T1000 (cell line): ENCODE measurements at regions not wholly inside any gene's neighbourhood (a gene's known extent, or its start where the extent isn't known, plus 50 kb on each side); places are given as distances from the start of the nearest gene placed in this dataset.
"Not testable (repeated sequence)": the region's sequence is repeated elsewhere in the genome, so short reads cannot be mapped to it uniquely, and the experiment has no call there.

Experiments used
- DNase-seq: peaks from one replicate; lab custom pipeline; 2025; ENCODE audit warnings: mixed read lengths; lab: John Stamatoyannopoulos, UW

DNA sequence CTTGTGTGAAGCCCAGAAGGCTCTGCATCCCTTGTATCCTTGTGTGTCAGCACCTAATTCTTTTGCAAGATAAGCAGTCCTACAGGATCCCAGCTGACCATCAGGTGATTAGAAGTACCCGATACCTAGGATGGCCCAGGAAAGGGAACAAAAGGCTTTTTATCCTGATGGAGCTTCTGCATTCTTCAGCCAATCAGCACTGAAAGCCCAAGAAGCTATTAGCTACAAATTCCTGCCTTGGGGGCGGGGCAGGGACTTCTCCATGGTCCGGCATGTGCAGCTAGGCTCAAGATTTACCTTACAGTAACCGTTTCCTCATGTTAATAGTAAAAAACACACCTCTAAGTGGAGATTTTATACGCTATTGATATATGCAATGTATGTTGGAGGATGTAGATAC, 264.6 kb upstream of the THUMPD2 start:
- no peak for DNase-seq

DNA sequence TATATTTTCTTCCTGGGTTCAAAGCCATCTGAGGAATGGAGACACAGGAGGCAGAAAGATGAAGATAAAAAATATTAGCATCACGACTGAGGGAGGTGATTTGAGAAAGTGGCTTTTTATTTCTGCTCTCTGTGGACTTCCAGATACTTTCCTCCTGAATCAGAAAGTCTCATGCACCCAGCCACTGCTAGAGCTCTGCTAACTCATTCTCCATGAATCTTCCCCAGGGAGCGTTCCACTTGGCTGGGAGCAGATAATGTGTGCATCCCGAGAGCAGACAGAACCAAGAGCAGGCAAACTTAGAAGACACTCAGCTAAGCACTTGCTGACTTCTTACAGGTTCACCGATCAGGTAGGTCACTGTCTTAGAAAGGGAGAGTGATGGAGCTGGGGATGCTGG, 264.1 kb upstream of the THUMPD2 start:
- DNase-seq = no peak

DNA sequence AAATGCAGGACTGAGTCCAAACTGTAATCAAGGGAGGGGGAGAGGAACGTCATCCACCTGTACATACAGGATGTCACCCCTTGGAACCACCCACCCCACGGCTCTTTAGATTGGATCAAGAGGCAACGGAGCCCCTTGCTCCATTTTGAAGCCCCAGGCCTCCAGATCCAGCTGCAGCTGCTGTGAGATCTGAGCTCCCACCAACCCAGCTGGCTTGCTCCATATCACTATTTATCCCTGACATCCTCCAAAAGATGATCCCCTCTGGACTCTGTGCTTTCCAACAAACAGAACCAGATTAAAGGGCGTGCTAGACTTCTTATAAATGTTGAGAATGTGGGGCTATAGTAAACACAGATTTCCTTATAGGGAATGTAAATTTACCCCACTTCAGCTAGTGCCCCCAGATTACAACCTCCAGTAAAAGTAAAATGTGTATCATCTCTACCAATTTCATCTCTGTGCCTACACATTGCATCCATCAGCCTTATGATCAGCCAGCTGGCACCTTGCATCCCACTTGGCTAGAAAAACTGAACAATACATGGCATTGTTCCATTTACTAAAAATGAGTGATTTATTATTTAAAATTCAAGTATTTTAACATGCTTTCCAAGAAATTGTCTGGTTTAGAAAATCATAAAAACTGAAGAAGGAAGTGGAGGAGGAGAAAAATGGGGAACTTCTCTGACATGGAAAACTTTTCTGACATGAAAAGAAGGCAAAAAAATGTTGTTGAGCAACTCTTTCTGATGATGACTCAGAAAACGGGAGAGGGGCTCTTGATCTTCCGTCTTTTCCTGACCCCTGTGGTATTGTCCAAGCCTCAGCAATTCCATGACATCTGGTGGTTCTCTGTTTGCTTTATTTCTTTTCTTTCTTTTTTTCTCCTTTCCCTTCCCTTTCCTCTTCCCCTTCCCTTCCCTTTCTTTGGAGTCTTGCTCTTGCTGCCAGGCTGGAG, 262.6 kb upstream of the THUMPD2 start:
- no peak for DNase-seq

DNA sequence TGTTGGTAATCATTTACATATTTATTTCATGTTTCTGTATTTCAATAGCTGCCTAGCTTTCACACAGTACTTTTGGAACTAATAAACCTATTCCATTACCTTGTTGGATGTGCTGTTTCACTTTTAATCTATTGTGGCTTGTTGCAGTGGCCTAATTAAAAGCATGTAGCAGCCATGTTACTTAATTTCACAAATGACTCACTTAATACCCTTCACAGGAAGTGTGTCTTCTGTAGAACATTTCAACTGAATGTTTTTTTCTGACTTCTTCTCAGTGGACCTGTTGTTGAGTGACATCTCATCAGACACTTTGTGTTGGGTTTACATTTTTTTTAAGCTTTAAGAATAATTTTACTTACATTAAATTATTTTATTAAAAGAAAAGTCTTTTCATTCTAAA, 260.5 kb upstream of the THUMPD2 start:
- DNase-seq = no peak

DNA sequence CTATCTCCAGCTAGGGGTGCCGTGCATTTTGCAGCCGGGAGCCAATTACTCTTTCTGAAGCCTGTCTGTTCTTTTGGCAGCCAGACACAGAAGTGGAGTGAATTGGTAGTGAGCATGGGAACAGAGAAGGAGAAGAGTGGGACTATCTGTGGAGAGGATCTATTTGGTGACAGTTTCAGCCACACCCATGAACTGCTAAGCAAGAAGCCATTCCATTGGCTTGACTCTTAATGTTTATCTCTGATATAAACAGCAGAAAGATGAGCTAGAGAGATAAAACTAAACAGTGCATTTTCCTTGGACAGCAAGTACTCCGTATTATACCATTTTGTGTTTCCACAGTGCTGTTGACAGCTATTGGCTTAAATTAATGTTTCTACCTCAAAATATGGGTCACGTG, 259.6 kb upstream of the THUMPD2 start:
- no peak for DNase-seq

DNA sequence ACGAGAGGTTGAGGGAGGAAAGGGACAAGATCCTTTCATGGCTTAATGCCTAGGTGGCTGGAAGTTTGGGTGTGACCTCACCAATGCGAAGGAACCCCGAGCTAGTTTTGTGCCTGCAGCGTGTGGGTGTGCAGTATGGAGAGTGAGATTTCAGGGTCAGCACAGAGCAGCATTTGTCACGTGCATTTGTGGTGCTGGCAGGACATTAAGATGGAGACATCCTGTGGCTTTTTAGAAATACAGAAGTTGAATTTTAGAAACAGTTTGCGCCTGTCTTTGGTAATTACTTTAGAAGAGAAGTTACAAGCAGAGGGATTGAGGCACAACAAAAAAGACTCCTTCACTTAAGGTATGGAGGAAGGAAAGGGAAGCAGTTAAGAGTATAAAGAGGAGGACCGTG, 258.2 kb upstream of the THUMPD2 start:
- DNase-seq = no peak

DNA sequence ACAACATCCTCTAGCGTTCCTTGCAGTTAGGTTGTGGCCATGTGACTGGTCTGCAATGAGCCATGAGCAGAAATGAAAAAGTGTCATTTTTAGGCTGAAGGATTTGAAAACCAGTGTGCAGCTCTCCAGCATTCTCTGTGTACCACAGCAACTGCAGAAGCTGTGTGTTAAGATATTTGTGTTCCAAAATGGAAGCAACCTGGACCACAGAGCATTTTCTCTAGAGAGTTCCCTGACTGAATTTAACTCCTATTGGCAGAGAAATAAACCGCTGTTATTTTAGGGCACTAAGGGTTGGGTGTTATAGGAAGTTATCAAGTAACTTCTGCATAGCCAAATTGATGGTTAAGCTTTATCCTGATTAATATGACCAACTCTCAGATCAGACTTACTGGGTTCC, 257.2 kb upstream of the THUMPD2 start:
- no peak for DNase-seq

DNA sequence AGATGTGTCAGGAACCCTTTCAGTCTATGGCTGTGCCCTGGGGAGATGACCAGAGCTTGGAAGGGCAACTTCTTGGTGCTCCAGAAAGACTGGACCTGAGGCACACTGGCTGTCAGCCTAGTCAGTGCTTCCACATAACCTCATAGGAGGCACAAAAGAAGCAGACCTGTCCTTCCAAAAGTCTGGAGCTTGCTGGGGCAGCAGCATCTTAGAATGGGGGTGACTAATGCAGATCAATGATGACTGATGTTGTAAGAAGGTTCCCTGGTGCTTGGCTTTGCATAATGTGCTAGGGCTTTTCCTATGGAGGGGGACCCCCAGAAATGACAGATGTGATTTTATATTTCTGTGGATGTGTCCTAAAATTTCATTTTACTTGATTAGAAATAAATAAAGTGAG, 255.7 kb upstream of the THUMPD2 start:
- DNase-seq = no peak

DNA sequence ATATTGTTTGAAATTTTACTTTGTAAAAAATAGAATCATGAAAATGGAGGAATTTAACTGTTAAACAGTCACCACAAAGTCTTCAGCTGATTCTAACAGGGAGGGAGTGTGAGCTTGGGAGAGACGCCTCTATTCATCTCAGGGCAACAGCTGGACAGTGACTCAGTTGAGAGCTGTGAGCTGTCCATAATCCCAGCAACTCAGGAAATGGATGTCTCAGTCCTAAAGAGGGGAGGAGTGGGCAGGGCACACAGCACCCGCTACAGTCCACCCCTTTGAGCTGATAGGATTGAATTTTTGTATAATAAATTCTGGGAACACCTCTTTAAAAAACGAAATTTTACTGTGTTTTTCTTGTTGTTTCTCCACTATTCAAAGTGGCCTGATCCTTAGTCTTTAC, 255.1 kb upstream of the THUMPD2 start:
- peak; percentile 33 for DNase-seq

DNA sequence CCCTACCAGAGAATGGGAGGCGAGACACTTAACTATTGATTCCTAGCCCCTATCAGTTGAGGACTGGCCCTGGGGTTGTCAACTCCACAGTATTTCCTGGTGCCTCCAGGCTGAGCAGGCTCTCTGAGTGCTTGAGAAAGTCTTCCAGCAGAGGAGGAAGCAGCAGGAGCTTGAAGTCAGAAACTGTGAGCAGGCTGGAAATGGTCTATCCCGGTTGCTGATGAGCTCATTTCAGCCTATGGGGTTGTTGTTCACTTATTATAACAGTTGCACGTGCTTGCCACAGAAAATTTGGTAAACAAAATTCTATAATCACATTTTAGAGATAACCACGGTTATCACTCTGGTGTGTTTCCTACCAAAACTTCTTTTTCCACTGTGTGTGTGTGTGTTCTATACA, 254.7 kb upstream of the THUMPD2 start:
- DNase-seq = no peak

DNA sequence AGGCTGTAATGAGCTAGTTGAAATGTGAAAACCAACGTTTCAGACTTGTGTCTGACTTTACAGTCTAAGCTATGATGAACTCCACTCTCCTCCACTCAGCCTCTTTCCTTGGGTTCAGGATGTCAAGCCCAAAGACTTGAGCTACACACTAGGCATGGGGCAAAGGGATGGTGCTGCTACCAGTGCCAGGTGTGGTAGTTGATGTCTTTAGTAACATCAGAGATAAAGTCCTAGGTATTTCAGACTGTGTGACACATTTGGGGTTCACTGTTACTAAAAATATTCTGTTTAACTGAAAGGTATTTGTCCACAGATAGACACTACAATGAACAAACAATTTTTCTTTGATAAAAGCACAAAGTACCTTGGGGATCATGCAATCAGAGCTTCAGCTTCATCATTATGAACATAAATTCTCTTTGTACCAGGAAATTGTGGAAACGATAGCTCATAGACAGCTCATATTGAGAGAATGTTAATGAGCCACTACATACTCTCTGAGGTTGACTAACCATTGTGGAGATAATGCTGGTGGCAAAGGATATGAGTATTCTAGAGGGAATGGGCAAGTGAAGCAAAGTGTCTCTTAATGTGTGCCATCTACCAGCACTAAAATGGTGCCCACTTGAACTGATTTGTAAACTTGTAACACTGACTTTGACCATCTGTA, 253.7 kb upstream of the THUMPD2 start:
- no peak for DNase-seq

DNA sequence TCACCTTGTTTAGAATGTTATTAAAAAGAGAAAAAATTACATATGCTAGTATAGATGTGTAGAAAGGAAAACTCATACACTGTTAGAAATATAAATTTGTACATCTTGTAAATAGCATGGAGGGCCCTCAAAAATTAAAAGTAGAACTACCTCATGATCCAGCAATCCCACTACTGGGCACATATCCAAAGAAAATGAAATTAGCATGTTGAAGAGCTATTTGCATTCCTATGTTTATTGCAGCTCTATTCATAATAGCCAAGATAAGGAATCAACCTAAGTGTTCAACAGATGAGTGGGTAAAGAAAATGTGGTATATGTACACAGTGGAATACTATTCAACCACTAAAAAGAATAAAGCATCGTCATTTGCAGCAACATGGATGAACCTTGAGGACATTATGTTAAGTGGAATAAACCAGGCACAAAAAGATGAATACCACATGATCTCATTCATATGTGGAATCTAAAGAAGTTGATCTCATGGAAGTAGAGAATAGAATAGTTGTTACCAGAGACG, 251.5 kb upstream of the THUMPD2 start:
- DNase-seq = no peak

DNA sequence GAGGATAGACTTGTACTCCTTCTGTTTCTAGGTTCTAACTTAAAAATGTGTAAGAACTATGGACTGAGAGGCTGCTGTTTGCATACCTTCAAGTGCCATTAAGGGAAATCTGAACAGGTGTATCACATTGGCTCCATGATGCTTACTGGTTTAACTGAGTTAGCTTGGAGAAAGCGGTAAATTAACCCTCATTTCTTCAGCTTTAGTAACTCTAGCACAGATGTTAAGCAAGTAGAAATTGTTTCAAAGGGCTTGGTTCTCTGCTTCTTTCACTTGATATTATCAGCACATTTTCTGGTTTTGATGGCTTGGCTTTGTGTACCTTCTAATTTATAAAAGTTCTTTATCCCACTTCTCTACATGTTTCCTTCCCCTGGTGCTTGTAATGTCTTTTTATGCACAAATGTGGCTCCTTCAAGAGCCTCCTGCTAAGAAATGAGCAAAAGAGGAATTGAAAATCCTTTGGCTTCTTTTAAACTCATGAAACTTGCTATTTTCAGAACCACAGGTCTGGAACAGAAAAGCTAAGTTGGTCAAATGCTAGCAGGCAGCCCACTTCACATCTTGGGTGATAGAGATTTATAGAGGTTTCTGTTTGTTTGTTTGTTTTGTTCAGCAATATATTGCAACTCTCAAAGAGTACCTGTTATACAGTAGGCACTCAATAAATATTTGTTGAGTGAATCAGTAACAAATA, 249.9 kb upstream of the THUMPD2 start:
- DNase-seq = no peak

DNA sequence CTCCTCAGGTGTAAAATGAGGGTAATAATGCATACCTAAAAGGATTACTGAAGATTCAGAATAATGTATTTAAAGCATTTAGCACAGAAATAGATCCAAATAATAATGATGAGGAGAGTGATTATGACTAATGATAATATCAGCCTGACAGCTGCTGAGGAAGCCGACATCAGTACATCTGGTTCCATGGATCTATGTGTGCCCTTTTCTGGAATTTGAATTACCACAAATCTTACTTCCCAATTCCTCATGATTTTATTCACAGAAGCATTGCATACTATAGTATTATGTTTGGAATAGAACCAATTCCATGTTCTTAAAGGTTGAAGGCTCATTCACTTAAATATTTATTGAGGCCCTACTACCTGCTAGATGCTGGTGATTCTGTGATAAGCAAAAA, 248.9 kb upstream of the THUMPD2 start:
- no peak for DNase-seq

DNA sequence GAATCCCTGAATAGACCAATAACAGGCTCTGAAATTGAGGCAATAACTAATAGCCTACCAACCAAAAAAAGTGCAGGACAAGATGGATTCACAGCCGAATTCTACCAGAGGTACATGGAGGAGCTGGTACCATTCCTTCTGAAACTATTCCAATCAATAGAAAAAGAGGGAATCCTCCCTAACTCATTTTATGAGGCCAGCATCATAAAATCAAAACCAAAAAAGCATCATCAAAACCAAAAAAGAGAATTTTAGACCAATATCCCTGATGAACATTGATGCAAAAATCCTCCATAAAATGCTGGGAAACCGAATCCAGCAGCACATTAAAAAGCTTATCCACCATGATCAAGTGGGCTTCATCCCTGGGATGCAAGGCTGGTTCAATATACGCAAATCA, 246.2 kb upstream of the THUMPD2 start:
- not testable (repeated sequence) for DNase-seq

DNA sequence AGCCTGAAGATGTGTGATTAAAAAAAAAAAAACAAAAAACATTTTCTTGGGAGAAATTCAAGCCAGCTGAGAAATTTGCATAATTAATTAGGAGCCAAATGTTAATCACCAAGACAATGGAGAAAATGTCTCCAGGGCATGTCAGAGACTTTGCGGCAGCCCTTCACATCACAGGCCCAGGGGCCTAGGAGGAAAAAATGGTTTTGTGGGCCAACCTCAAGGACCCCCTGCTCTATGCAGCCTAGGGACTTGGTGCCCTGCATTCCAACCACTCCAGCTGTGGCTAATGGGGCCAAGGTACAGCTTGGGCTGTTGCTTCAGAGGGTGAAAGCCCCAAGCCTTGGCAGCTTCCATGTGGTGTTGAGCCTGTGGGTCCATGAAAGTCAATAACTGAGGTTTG, 241.9 kb upstream of the THUMPD2 start:
- no peak for DNase-seq

DNA sequence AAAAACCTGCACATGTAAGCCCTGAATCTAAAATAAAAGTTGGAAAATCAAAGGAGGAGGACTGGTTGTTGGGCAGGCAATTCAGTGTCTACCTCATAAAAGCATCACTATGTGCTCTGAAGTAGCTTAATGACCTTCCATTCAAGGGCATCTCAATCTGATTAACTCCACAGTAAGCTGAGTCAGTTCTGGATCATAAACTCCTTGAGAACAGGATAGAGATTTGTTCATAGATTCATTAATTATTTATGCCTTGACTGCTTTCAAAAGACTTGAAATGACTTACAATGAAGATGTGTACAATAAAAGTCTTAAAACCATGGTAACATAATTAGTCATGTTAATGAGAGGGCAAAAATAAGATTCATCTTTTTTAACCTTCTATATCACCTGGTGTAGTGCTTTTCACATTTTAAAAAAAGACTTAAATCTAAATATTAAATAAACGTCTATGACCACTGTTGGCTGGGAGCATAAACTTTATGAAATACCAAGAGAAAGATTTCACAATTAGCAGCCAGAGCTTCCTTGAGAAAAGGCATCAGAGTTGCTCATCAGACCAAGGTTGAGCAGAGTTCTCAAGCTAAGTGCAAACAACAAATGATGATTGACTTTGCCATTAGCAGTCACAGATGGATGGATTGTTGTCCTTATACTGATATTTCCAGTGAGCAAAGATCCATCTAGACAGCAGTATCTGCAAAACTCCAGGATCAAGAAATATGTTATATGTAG, 237.3 kb upstream of the THUMPD2 start:
- DNase-seq = no peak

DNA sequence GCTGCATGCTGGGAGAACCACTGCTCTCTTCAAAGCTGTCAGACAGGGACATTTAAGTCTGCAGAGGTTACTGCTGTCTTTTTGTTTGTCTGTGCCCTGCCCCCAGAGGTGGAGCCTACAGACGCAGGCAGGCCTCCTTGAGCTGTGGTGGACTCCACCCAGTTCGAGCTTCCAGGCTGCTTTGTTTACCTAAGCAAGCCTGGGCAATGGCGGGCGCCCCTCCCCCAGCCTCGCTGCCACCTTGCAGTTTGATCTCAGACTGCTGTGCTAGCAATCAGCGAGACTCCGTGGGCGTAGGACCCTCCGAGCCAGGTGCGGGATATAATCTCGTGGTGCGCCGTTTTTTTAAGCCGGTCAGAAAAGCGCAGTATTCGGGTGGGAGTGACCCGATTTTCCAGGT, 234.9 kb upstream of the THUMPD2 start:
- not testable (repeated sequence) for DNase-seq

DNA sequence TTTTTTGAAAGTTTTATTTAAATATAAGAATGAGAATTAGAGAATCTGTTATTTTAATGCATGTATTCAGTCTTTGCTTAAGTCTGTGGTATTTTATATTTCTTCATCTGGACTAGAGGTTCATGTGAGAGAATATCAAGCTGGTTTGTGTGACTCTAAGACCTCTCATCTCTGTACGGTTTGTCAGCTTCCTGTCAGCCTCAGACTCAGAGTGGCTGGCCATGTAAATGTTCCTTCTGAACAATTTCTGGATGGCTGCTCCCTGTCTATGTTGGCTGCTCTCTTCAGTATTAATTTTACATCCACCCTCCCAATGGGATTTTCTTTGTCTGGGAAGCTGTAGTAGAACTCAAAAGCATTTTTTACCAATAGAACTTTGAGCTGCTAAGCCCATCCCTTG, 225.3 kb upstream of the THUMPD2 start:
- no peak for DNase-seq

DNA sequence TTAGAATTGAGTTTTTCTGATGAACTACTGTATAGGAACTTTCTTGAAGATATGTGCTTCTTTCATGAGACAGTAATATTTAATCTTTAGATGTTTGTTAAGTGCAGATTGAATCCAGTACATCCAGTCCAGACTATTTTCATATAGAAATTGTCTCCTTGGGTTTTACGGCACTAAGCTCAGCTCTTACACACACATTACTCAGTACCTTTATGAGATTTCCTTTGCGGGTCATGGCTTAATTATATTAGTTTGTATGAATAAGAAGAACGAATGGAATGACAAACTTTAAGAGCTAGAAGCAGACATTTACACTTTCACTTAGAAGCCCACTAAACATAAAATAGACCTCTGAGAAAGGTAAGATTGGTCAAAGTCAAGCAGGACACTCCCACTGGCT, 223.3 kb upstream of the THUMPD2 start:
- no peak for DNase-seq

DNA sequence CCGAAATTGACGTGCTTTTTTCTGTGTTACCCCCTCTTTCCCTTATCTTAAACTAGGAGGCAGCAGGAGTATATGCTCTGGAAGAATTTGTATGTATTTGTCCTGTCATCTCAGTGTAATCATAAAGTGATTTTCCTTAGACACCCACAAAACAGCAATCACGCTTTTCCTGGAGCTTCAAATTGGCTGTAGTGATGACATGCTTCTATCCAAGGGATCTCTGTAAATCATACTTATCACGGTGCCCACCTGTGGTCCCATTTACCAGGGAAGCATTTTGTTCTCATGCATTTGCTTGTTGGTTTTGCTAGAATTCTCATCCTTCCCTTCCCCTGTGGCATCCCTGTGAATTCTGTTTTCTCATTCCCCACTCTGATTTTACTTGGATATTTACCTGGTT, 220.8 kb upstream of the THUMPD2 start:
- no peak for DNase-seq

DNA sequence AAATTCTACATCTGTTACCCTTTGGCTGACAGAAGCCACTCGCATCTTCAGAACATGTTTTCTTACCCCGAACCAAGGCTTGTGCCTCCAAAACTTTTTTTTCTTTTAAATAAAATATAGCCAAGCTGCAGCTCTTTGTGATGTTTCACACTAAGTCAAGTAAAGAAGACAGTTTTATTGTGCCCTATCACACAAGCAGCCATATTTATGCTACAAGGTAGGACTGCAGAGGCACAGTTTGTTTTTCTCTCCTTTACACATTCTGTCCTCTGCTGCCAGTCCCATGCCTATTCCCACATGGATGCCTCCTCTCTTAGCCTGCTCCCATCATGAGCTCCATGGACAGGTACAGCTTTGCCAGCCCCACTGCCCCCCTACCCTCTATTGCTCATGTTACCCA, 219.6 kb upstream of the THUMPD2 start:
- no peak for DNase-seq
